ENCODE measurements at regions not wholly inside any gene's neighbourhood (a gene's known extent, or its start where the extent isn't known, plus 50 kb on each side); places are given as distances from the start of the nearest gene placed in this dataset.

DNA sequence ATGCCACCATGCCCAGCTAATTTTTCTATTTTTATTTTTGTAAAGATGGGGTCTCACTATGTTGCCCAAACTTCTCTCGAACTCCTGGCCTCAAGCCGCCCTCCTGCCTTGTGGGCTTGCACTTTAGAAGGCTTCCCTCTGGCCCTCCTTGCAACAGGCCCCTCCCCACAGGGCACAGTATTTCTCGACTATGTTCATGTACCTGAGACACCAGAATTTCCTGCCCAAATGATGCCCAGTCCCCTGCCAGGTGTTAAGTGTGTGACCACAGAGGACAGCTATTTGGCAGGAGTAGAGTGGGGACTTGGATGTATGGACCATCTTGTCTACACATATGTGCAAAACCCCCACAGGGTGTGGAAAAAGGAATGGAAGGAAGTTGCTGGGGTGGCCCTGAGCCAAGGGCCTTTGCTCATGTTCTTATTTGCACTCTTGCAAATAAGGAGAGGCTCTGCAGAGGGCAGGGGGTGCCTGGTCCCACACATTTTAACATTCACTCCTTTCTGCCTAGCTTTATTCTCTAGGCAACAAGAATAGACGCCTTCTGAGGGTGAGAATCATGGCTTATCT is 168.4 kb upstream of the PODXL start:
- H3K27ac ChIP-seq, result no peak overlapping the region
- ChIA-PET POLR2A (ENCODE audit: low non-redundant PET) (no interaction called here), CTCF (no interaction called here)
- no peak for DNase-seq (ENCODE audit: low spot score)
- TF ChIP-seq, protein P1, sequence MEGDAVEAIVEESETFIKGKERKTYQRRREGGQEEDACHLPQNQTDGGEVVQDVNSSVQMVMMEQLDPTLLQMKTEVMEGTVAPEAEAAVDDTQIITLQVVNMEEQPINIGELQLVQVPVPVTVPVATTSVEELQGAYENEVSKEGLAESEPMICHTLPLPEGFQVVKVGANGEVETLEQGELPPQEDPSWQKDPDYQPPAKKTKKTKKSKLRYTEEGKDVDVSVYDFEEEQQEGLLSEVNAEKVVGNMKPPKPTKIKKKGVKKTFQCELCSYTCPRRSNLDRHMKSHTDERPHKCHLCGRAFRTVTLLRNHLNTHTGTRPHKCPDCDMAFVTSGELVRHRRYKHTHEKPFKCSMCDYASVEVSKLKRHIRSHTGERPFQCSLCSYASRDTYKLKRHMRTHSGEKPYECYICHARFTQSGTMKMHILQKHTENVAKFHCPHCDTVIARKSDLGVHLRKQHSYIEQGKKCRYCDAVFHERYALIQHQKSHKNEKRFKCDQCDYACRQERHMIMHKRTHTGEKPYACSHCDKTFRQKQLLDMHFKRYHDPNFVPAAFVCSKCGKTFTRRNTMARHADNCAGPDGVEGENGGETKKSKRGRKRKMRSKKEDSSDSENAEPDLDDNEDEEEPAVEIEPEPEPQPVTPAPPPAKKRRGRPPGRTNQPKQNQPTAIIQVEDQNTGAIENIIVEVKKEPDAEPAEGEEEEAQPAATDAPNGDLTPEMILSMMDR (conservative IDR thresholded peaks at IDR 0.05; ENCODE audit: low read depth), result no peak

DNA sequence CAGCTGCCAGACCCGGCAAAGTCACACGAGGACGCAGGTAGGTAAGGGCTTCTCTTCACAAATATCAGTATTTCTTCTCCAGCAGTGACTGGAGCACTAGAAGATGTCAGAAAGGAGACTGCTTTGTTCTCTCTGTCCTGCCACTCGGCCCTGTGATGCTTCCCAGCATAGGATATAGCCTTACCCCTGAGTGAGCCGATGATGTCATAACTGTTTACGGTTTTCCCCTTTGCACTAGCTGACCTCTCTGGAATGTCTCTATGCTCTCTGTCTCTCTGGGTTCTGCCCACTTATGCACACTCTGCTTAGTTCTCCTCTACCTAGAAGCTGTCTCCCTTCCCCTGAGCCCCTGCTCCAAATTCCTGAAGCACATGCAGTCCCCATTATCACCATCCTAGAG is 167.5 kb upstream of the PODXL start:
- POLR2A ChIA-PET (ENCODE audit: low non-redundant PET), result no interaction called here
- no peak overlapping the region for H3K27ac ChIP-seq

DNA sequence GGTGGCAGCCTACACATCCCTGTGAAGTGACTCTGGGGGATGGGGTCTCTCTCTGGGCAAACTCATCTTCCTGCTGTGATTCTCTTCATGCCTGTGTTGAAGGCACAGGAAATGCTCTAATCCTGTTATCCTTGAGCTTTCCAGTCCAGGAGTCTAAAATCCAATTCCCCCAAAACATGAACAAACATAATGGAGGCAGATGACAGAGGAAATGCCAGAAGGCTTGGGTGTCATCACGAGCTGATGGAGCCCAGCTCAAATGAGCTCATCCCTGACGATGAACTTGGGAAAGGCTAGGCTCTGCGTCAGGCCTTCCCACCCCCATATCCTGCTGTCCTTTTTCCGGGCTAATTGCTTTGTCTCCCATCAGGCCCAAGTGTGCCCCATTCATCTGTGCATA is 165.9 kb upstream of the PODXL start:
- TF ChIP-seq, protein P1 (conservative IDR thresholded peaks at IDR 0.05; ENCODE audit: low read depth), result no peak
- no peak for DNase-seq (ENCODE audit: low spot score)
- CTCF ChIA-PET, result interaction anchor here (0.8 kb wide), 1 partner anchor 137 kb away, joined by 3 read pairs; no protein-coding TSS in a partner anchor
- no peak overlapping the region for H3K27ac ChIP-seq
- POLR2A ChIA-PET (ENCODE audit: low non-redundant PET), result no interaction called here

More for the DNA sequence above, 167.5 kb upstream of the PODXL start:
- CTCF ChIA-PET, result interaction anchor here (0.6 kb wide), 1 partner anchor 396 kb away, joined by 3 read pairs; no protein-coding TSS in a partner anchor
- TF ChIP-seq, protein P1 (conservative IDR thresholded peaks at IDR 0.05; ENCODE audit: low read depth), result no peak
- no peak for DNase-seq (ENCODE audit: low spot score)

DNA sequence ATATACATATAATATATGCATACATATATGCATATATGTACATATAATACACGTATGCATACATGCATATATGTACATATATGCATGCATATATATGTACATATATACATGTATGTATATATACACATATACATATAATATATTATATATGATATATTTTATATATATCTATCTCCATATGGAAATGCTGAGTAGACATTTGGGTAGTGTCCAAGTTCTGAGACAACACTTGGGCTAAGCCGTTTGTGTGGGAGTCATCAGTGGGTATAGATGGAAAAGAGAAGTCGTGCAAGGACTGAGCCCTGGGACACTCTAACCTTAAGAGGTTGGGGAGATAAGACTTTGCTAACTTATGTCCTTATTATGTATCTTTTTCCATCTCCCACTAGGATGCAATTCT is 165.2 kb upstream of the PODXL start:
- TF ChIP-seq, protein P1 (conservative IDR thresholded peaks at IDR 0.05; ENCODE audit: low read depth), result no peak
- DNase-seq (ENCODE audit: low spot score), result no peak
- ChIA-PET POLR2A (ENCODE audit: low non-redundant PET) (no interaction called here), CTCF (interaction anchor here (0.8 kb wide), 1 partner anchor 137 kb away, joined by 3 read pairs; no protein-coding TSS in a partner anchor)
- no peak overlapping the region for H3K27ac ChIP-seq

DNA sequence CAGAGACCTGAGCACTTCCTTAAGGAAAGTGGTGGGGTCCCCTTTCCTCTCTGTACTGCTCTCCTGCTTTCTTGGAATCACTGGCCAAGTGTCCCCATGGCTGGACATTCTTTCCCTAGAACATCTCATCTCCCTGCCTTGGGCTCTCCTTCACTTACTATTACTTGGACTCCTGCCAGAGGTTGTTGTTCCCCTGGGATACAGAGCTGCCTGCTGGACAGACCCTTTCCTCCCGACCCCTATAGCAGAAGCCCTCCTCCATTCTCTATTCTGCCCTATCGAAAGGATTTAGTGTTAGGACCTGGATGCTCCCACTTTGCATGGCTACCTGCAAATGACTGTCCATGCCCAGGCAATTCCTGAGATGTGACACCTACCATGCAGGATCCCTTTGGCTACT is 164.3 kb upstream of the PODXL start:
- TF ChIP-seq, protein P1 (conservative IDR thresholded peaks at IDR 0.05; ENCODE audit: low read depth), result no peak
- POLR2A ChIA-PET (ENCODE audit: low non-redundant PET), result no interaction called here

DNA sequence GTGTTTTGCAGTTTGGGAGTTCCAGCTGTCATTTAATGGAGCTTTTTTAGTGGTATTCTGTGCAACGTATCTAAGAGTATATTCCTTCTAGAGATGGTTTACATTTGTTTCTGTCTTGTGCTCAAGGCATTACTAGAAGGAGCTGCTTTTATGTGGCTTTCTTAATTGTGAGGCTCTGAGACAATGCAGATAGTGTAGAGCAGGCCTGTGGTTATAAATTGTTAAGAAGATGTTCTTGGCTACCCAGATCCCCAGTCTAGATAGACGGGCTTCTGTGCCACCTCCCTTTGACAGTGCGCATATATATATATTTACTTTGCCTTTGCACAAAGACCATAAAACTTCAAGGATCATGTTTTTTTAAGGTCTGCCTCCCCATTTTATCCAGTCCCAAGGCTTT is 160.8 kb upstream of the PODXL start:
- TF ChIP-seq, protein P1 (conservative IDR thresholded peaks at IDR 0.05; ENCODE audit: low read depth), result no peak
- no peak for DNase-seq (ENCODE audit: low spot score)
- ChIA-PET POLR2A (ENCODE audit: low non-redundant PET) (no interaction called here), CTCF (interaction anchor here (0.7 kb wide), 1 partner anchor 1719 kb away, joined by 4 read pairs; no protein-coding TSS in a partner anchor)
- H3K27ac ChIP-seq, result no peak overlapping the region

More for the DNA sequence above, 164.3 kb upstream of the PODXL start:
- CTCF ChIA-PET, result no interaction called here
- no peak overlapping the region for H3K27ac ChIP-seq
- DNase-seq (ENCODE audit: low spot score), result no peak
